H1 (cell line): ENCODE measurements at regions not wholly inside any gene's neighbourhood (a gene's known extent, or its start where the extent isn't known, plus 50 kb on each side); places are given as distances from the start of the nearest gene placed in this dataset.

Source experiments
- CTCF ChIA-PET: fragments of 300-600 bp; sonication (Branson Sonifier 250); formaldehyde crosslinking; loops from one replicate; lab custom pipeline; 2021; ENCODE audit not compliant: partially characterized antibody; lab: Charles Lee
- POLR2A ChIA-PET: fragments of 300-600 bp; sonication (Branson Sonifier 250); formaldehyde crosslinking; loops from one replicate; lab custom pipeline; 2021; ENCODE audit warnings: inconsistent platforms; ENCODE audit not compliant: partially characterized antibody; lab: Charles Lee
- DNase-seq, 2 experiments: peaks; one replicate each; pipeline versions ENCODE4 v3.0.0 to v3.0.0-alpha.2; 2010 to 2022; ENCODE audit warnings: low spot score in 2 of 2, low read depth in 1 of 2, mixed read lengths in 1 of 2
- FAIRE-seq: peaks from 2 replicates; lab custom pipeline; 2011; peaks lifted over from hg19 to GRCh38; lab: Jason Lieb, UNC
- H2AFZ ChIP-seq: 2 replicates; pipeline ENCODE4 v1.8.1; 2012; ENCODE audit warnings: low read length, inconsistent platforms
- H2AK5ac ChIP-seq: 2 replicates; pipeline ENCODE4 v1.6.1; 2013; ENCODE audit warnings: low read depth, low read length
- H2BK120ac ChIP-seq: replicated peaks from 2 replicates; pipeline ENCODE3; 2013; ENCODE audit warnings: low read depth, low read length, inconsistent platforms
- H2BK12ac ChIP-seq: 2 replicates; pipeline ENCODE4 v1.6.1; 2013; ENCODE audit warnings: low read depth, low read length
- H2BK15ac ChIP-seq: 2 replicates; pipeline ENCODE4 v1.6.1; 2013; ENCODE audit warnings: low read length
- H2BK20ac ChIP-seq: 2 replicates; pipeline ENCODE4 v1.6.1; 2013; ENCODE audit warnings: low read length
- H2BK5ac ChIP-seq: 2 replicates; pipeline ENCODE4 v1.6.1; 2013; ENCODE audit warnings: low read depth, low read length
- H3K14ac ChIP-seq: 2 replicates; pipeline ENCODE4 v1.6.1; 2013; ENCODE audit warnings: inconsistent platforms; ENCODE audit not compliant: insufficient read length
- H3K18ac ChIP-seq: 2 replicates; pipeline ENCODE4 v1.6.1; 2013; ENCODE audit warnings: low read length; ENCODE audit errors: extremely low read depth
- H3K23ac ChIP-seq: 2 replicates; pipeline ENCODE4 v1.6.1; 2013; ENCODE audit warnings: inconsistent platforms; ENCODE audit not compliant: insufficient read length
- H3K23me2 ChIP-seq: 2 replicates; pipeline ENCODE4 v1.6.1; 2013; ENCODE audit warnings: low read depth, low read length
- H3K27ac ChIP-seq: 2 replicates; pipeline ENCODE4 v1.6.1; 2011; ENCODE audit warnings: low read depth, low read length, inconsistent platforms
- H3K27me3 ChIP-seq, 4 experiments: replicated peaks in 1 of 4; 1 replicate in 1 of 4; 2 replicates in 3 of 4; pipeline versions ENCODE4 v1.6.1 to v1.8.1; 2011 to 2013; ENCODE audit warnings: low read length in 3 of 4, mild to moderate bottlenecking in 3 of 4, inconsistent platforms in 2 of 4, mixed read lengths in 2 of 4, moderate library complexity in 1 of 4; ENCODE audit not compliant: control insufficient read depth in 3 of 4, insufficient read depth in 3 of 4; ENCODE audit errors: extremely low read depth in 1 of 4
- H3K36me3 ChIP-seq, 4 experiments: 2 replicates each; pipeline versions ENCODE4 v1.6.1 to v1.8.1; 2011 to 2013; ENCODE audit warnings: mild to moderate bottlenecking in 4 of 4, low read length in 3 of 4, moderate library complexity in 2 of 4, control low read depth in 1 of 4, inconsistent platforms in 1 of 4; ENCODE audit not compliant: insufficient read depth in 4 of 4, control insufficient read depth in 2 of 4
- H3K4ac ChIP-seq: replicated peaks from 2 replicates; pipeline ENCODE3; 2013; ENCODE audit warnings: low read length, low read depth, mixed read lengths, inconsistent platforms; ENCODE audit not compliant: insufficient read length
- H3K4me1 ChIP-seq, 4 experiments: replicated peaks in 1 of 4; 1 replicate in 1 of 4; 2 replicates in 3 of 4; pipeline versions ENCODE4 v1.6.1 to v1.8.1; 2011 to 2013; ENCODE audit warnings: low read length in 3 of 4, inconsistent platforms in 2 of 4, mixed read lengths in 1 of 4; ENCODE audit not compliant: insufficient read depth in 4 of 4, control insufficient read depth in 3 of 4
- H3K4me2 ChIP-seq, 2 experiments: 2 replicates each; pipeline versions ENCODE4 v1.6.1 to v1.8.1; 2011 to 2013; ENCODE audit warnings: low read depth in 2 of 2, low read length in 2 of 2, control low read depth in 1 of 2, inconsistent platforms in 1 of 2, mild to moderate bottlenecking in 1 of 2; ENCODE audit not compliant: insufficient read depth in 1 of 2
- H3K4me3 ChIP-seq, 4 experiments: fragments of 200-600, 300-600 bp in 1 of 4; sonication (generic), shearing (Covaris generic), sonication (Bioruptor Twin) in 1 of 4; 2 replicates each; pipeline versions ENCODE4 v1.5.1 to v1.8.1; 2011 to 2016; ENCODE audit warnings: low read length in 4 of 4, low read depth in 3 of 4, control low read depth in 2 of 4, inconsistent platforms in 2 of 4, mild to moderate bottlenecking in 2 of 4, mixed read lengths in 1 of 4, moderate library complexity in 1 of 4; ENCODE audit not compliant: insufficient read depth in 2 of 4; ENCODE audit errors: extremely low read depth in 1 of 4
- H3K56ac ChIP-seq: replicated peaks from 2 replicates; pipeline ENCODE3; 2013; ENCODE audit warnings: low read depth, mild to moderate bottlenecking, mixed read lengths, low read length, inconsistent platforms; ENCODE audit not compliant: insufficient read length
- H3K79me1 ChIP-seq: 2 replicates; pipeline ENCODE4 v1.6.1; 2013; ENCODE audit warnings: low read depth, low read length, control low read depth
- H3K79me2 ChIP-seq, 2 experiments: 2 replicates each; pipeline versions ENCODE4 v1.6.1 to v1.8.1; 2012 to 2013; ENCODE audit warnings: low read length in 2 of 2, mild to moderate bottlenecking in 2 of 2, inconsistent platforms in 1 of 2; ENCODE audit not compliant: insufficient read depth in 2 of 2, control insufficient read depth in 1 of 2
- H3K9ac ChIP-seq, 4 experiments: replicated peaks in 1 of 4; 1 replicate in 1 of 4; 2 replicates in 3 of 4; pipeline versions ENCODE4 v1.6.1 to v1.8.1; 2011 to 2013; ENCODE audit warnings: low read depth in 3 of 4, low read length in 3 of 4, control low read depth in 2 of 4, mild to moderate bottlenecking in 2 of 4, moderate library complexity in 2 of 4, inconsistent platforms in 1 of 4; ENCODE audit errors: extremely low read depth in 1 of 4
- H3K9me3 ChIP-seq, 2 experiments: 2 replicates each; pipeline versions ENCODE4 v1.6.1 to v1.8.1; 2012 to 2013; ENCODE audit warnings: mild to moderate bottlenecking in 2 of 2, moderate library complexity in 2 of 2, control low read depth in 1 of 2, inconsistent platforms in 1 of 2, low read depth in 1 of 2, low read length in 1 of 2, mixed read lengths in 1 of 2; ENCODE audit not compliant: insufficient read depth in 2 of 2
- H4K20me1 ChIP-seq, 2 experiments: replicated peaks in 1 of 2; 2 replicates each; pipeline versions ENCODE3 to v1.8.1; 2011 to 2013; ENCODE audit warnings: inconsistent platforms in 2 of 2, low read length in 2 of 2, mild to moderate bottlenecking in 1 of 2; ENCODE audit not compliant: insufficient read depth in 2 of 2, control insufficient read depth in 1 of 2
- H4K5ac ChIP-seq: 2 replicates; pipeline ENCODE4 v1.6.1; 2013; ENCODE audit warnings: low read length, low read depth, mixed read lengths, inconsistent platforms; ENCODE audit not compliant: insufficient read length
- H4K8ac ChIP-seq: 2 replicates; pipeline ENCODE4 v1.8.0; 2013; ENCODE audit warnings: mild to moderate bottlenecking, moderate library complexity, low read length, inconsistent platforms; ENCODE audit not compliant: insufficient read depth; ENCODE audit errors: extremely low read depth
- H4K91ac ChIP-seq: replicated peaks from 2 replicates; pipeline ENCODE3; 2013; ENCODE audit warnings: low read length, mixed read lengths, inconsistent platforms; ENCODE audit not compliant: insufficient read length
- GABPA ChIP-seq: IDR thresholded peaks from 2 replicates; pipeline ENCODE4 v1.6.1; 2011; ENCODE audit warnings: mild to moderate bottlenecking, low read length, moderate library complexity, borderline replicate concordance; ENCODE audit not compliant: insufficient read depth
- NANOG ChIP-seq: IDR thresholded peaks from 2 replicates; pipeline ENCODE4 v1.6.1; 2011; ENCODE audit warnings: low read length, low read depth, mild to moderate bottlenecking, inconsistent platforms; ENCODE audit not compliant: insufficient read depth, poor library complexity, severe bottlenecking
- TEAD4 ChIP-seq: IDR thresholded peaks from 2 replicates; pipeline ENCODE4 v1.6.1; 2012; ENCODE audit warnings: low read depth, low read length, inconsistent platforms, mixed read lengths
- WGBS, 2 experiments: shearing (Covaris generic) in 1 of 2; methylation state at CpG; one replicate each; pipeline versions ENCODE4 v1.1.6 to v1.1.7; 2013 to 2015; ENCODE audit warnings: low lambda C conversion rate in 2 of 2, mixed read lengths in 2 of 2, inconsistent platforms in 1 of 2, low coverage in 1 of 2, missing lambda C conversion rate in 1 of 2; ENCODE audit not compliant: insufficient replicate concordance in 2 of 2, insufficient coverage in 1 of 2, insufficient read length in 1 of 2; ENCODE audit errors: extremely low coverage in 1 of 2, missing lambda C conversion rate in 1 of 2; 5-methylcytosine and 5-hydroxymethylcytosine counted together
- TF ChIP-seq, protein P1 (sequence below): IDR thresholded peaks from 2 replicates; pipeline ENCODE4 v1.6.1; 2012; ENCODE audit warnings: inconsistent platforms

GRCh38 chr1:83765125-83765524, 233.8 kb downstream of the TTLL7 start:
- H2BK20ac ChIP-seq, result no peak overlapping the region
- no peak overlapping the region for H2BK15ac ChIP-seq
- H2AK5ac ChIP-seq, result no peak overlapping the region
- H2BK12ac ChIP-seq, result no peak overlapping the region
- no peaks in the 10 kb centered on the region for H3K79me2 ChIP-seq
- H3K23ac ChIP-seq, result no peak overlapping the region
- ChIA-PET POLR2A (no interaction called here), CTCF (interaction anchor here (1.1 kb wide), 1 partner anchor 14 kb away, joined by 3 read pairs; no protein-coding TSS in a partner anchor)
- peaks cover 0 to 4% (median 2%) of the 10 kb centered on the region in 4 experiments; a peak in 3 of 7 replicates for H3K4me1 ChIP-seq
- H3K18ac ChIP-seq, result no peak overlapping the region
- TF ChIP-seq, protein P1, sequence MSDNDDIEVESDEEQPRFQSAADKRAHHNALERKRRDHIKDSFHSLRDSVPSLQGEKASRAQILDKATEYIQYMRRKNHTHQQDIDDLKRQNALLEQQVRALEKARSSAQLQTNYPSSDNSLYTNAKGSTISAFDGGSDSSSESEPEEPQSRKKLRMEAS, result no peak
- no peak for TF ChIP-seq NANOG
- TF ChIP-seq TEAD4, result no peak
- TF ChIP-seq GABPA, result no peak
- H4K20me1 ChIP-seq, result no peaks in the 10 kb centered on the region
- H3K79me1 ChIP-seq, result no peaks in the 10 kb centered on the region
- H2AFZ ChIP-seq, result no peak overlapping the region
- H3K14ac ChIP-seq, result no peak overlapping the region
- H3K27ac ChIP-seq, result no peak overlapping the region
- no peak overlapping the region for H3K4me3 ChIP-seq
- H4K8ac ChIP-seq, result no peak overlapping the region
- H2BK120ac ChIP-seq, result no peak overlapping the region
- no peaks in the 10 kb centered on the region for H3K36me3 ChIP-seq
- H3K9ac ChIP-seq, result no peak overlapping the region
- no peaks in the 10 kb centered on the region for H3K27me3 ChIP-seq
- H4K91ac ChIP-seq, result no peak overlapping the region
- no peaks in the 10 kb centered on the region; a peak in 1 of 4 replicates for H3K9me3 ChIP-seq
- no peak for DNase-seq
- WGBS, 2 experiments, result 93% methylated on average over 3 of the region's 3 CpGs; no CpG with 5 or more reads in 1 of the 2 experiments
- no peak overlapping the region for H3K56ac ChIP-seq
- H4K5ac ChIP-seq, result no peak overlapping the region
- no peak overlapping the region for H3K4me2 ChIP-seq
- no peak overlapping the region for H3K4ac ChIP-seq
- no peak for FAIRE-seq
- H2BK5ac ChIP-seq, result no peak overlapping the region
- H3K23me2 ChIP-seq, result no peaks in the 10 kb centered on the region
